ENCODE measurements at regions not wholly inside any gene's neighbourhood (a gene's known extent, or its start where the extent isn't known, plus 50 kb on each side); places are given as distances from the start of the nearest gene placed in this dataset.

DNA sequence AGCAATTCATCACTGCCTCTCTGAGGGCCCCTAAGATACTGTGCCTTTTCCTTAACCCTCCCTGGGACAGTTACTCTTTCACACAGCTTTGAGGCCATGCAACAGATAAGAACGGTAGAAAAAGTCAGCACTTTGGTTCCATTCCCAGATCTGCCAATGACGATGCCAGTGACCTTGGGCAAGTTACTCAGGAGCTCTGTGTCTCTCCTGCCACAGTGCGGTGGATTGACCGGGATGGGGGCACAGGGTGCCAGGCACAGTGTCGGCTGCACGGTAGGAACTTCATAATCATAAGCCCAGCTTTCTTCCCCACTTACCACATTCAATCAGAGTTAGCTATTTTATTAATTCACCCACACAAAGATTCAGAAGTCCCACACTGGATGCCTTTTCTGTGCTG, 1041.8 kb downstream of the TBC1D22A start:
- DNase-seq: no peak
- Mint-ChIP-seq H3K4me3 (no peak overlapping the region), H3K9me3 (no peaks in the 10 kb centered on the region), H3K27me3 (ENCODE audit: low read depth in 2 of 2) (peaks cover 18 to 38% of the 10 kb centered on the region in 2 donors), H3K36me3 (no peaks in the 10 kb centered on the region), H3K4me1 (no peaks in the 10 kb centered on the region), H3K27ac (no peak overlapping the region)
- H3K4me1 ChIP-seq (ENCODE audit: control insufficient read depth, insufficient read depth, low read length): no peaks in the 10 kb centered on the region
- no peaks in the 10 kb centered on the region for H3K27me3 ChIP-seq (ENCODE audit: control insufficient read depth, insufficient read depth, low read length)
- no peaks in the 10 kb centered on the region for H3K36me3 ChIP-seq (ENCODE audit: control insufficient read depth, insufficient read depth, low read length)
- H3K4me3 ChIP-seq (ENCODE audit: low read length): no peak overlapping the region
- intact Hi-C loops (cut with micrococcal nuclease): no loop called here
- TF ChIP-seq, protein P1, sequence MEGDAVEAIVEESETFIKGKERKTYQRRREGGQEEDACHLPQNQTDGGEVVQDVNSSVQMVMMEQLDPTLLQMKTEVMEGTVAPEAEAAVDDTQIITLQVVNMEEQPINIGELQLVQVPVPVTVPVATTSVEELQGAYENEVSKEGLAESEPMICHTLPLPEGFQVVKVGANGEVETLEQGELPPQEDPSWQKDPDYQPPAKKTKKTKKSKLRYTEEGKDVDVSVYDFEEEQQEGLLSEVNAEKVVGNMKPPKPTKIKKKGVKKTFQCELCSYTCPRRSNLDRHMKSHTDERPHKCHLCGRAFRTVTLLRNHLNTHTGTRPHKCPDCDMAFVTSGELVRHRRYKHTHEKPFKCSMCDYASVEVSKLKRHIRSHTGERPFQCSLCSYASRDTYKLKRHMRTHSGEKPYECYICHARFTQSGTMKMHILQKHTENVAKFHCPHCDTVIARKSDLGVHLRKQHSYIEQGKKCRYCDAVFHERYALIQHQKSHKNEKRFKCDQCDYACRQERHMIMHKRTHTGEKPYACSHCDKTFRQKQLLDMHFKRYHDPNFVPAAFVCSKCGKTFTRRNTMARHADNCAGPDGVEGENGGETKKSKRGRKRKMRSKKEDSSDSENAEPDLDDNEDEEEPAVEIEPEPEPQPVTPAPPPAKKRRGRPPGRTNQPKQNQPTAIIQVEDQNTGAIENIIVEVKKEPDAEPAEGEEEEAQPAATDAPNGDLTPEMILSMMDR (IDR thresholded peaks at IDR 0.05): no peak
- 95% methylated on average over 6 of the region's 6 CpGs for WGBS (ENCODE audit: insufficient coverage)
- ATAC-seq: no peak
- no peaks in the 10 kb centered on the region for H3K9me3 ChIP-seq (ENCODE audit: control insufficient read depth, insufficient read depth, low read length)
- no peak overlapping the region for H3K27ac ChIP-seq (ENCODE audit: low read length)

DNA sequence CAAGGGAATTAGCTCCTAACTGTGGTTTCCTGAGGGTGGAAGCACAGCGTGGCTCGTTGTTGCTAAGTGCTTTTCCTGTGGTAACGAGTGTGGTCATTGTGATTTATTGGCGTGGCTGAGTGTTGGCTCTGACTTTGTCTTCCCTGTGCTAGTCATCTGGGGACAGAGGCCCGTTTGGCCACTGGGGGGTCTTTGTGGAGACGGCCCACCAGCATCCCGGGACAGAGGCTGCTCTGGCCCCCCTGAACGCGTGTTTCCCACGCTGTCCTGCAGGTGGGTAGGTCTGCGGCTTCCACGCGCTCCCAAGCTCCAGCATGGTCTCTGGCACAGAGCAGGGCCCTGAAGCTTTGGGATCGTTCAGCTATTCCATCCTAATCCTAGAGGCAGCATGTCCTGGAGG, 1040.0 kb downstream of the TBC1D22A start:
- H3K27me3 ChIP-seq (ENCODE audit: control insufficient read depth, insufficient read depth, low read length): no peaks in the 10 kb centered on the region
- intact Hi-C loops (cut with micrococcal nuclease): no loop called here
- Mint-ChIP-seq H3K9me3 (no peaks in the 10 kb centered on the region), H3K4me1 (no peaks in the 10 kb centered on the region), H3K4me3 (no peak overlapping the region), H3K27me3 (ENCODE audit: low read depth in 2 of 2) (peaks cover 20 to 48% of the 10 kb centered on the region in 2 donors), H3K36me3 (no peaks in the 10 kb centered on the region), H3K27ac (no peak overlapping the region)
- no peaks in the 10 kb centered on the region for H3K4me1 ChIP-seq (ENCODE audit: control insufficient read depth, insufficient read depth, low read length)
- H3K36me3 ChIP-seq (ENCODE audit: control insufficient read depth, insufficient read depth, low read length): no peaks in the 10 kb centered on the region
- no peak for DNase-seq
- TF ChIP-seq, protein P1 (IDR thresholded peaks at IDR 0.05): no peak
- 27% methylated on average over 14 of the region's 14 CpGs for WGBS (ENCODE audit: insufficient coverage)
- H3K4me3 ChIP-seq (ENCODE audit: low read length): no peak overlapping the region
- no peak for ATAC-seq
- no peaks in the 10 kb centered on the region for H3K9me3 ChIP-seq (ENCODE audit: control insufficient read depth, insufficient read depth, low read length)
- no peak overlapping the region for H3K27ac ChIP-seq (ENCODE audit: low read length)

DNA sequence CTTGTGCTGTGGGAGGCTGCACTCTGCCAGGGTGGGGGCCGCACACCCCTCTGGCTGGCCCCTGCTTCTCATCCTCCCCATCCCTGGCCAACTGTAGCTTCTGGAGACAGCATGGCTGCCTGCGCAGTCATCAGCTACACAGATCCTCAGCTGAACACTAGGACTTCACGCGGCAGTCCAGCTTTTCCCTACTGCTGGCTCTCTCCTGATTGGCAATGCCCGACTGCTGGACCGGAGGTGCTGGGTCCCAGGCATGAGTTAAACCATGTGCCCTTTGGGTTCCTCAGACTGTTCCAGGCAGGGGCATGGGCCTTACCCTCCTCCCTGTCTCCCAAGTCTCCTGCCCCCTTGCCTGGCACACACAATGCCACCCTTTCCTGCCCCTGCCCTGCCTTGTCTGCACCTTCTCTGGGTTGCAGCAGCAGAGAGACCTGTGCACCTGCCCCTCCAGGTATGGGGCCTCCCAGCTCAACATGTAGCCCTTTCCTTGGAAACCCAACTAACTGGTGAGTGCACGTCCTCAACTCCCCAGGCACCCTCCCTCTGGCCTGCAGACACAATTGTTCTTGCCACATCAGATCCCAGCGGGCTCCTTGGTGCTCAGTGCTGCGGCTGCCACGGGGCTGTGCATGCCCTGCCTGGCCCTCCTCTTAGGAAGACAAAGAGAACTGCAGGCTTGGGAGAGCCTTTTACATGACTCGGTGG, 1039.2 kb downstream of the TBC1D22A start:
- Mint-ChIP-seq H3K4me3 (no peak overlapping the region), H3K36me3 (no peaks in the 10 kb centered on the region), H3K27me3 (ENCODE audit: low read depth in 2 of 2) (peaks cover 23 to 41% of the 10 kb centered on the region in 2 donors), H3K4me1 (no peaks in the 10 kb centered on the region), H3K9me3 (no peaks in the 10 kb centered on the region), H3K27ac (no peak overlapping the region)
- no peak for ATAC-seq
- TF ChIP-seq, protein P1 (IDR thresholded peaks at IDR 0.05): no peak
- no peaks in the 10 kb centered on the region for H3K9me3 ChIP-seq (ENCODE audit: control insufficient read depth, insufficient read depth, low read length)
- H3K4me3 ChIP-seq (ENCODE audit: low read length): no peak overlapping the region
- H3K36me3 ChIP-seq (ENCODE audit: control insufficient read depth, insufficient read depth, low read length): no peaks in the 10 kb centered on the region
- no peaks in the 10 kb centered on the region for H3K4me1 ChIP-seq (ENCODE audit: control insufficient read depth, insufficient read depth, low read length)
- no peak for DNase-seq
- intact Hi-C loops (cut with micrococcal nuclease): no loop called here
- no peak overlapping the region for H3K27ac ChIP-seq (ENCODE audit: low read length)
- H3K27me3 ChIP-seq (ENCODE audit: control insufficient read depth, insufficient read depth, low read length): no peaks in the 10 kb centered on the region
- WGBS (ENCODE audit: insufficient coverage): 67% methylated on average over 11 of the region's 11 CpGs

DNA sequence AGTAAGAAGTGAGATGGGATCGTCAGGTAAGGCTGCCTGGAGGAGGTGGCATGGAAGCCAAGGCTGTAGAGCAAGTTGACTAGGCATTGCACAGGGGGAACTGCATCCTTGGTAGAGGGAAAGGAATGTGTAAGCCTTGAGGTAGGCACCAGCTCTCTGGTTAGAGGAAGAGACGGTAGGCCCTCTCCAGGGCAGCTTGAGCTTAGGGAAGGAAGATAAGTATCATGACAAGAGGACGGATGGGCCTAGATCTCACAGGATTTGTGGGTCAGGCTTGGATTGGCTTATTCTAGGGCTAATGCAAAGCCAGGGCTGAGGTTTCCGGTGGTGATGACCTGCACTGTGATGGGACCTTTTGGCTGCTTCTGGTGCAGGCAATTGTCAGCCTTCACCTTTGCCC, 1035.8 kb downstream of the TBC1D22A start:
- Histone ChIP-seq H3K9me3 (ENCODE audit: control insufficient read depth, insufficient read depth, low read length) (no peaks in the 10 kb centered on the region), H3K27me3 (ENCODE audit: control insufficient read depth, insufficient read depth, low read length) (no peaks in the 10 kb centered on the region), H3K36me3 (ENCODE audit: control insufficient read depth, insufficient read depth, low read length) (no peaks in the 10 kb centered on the region), H3K4me1 (ENCODE audit: control insufficient read depth, insufficient read depth, low read length) (no peaks in the 10 kb centered on the region), H3K4me3 (ENCODE audit: low read length) (no peak overlapping the region), H3K27ac (ENCODE audit: low read length) (no peak overlapping the region)
- H3K9me3 Mint-ChIP-seq: no peaks in the 10 kb centered on the region
- WGBS (ENCODE audit: insufficient coverage): 89% methylated on average over 4 of the region's 4 CpGs
- H3K27ac Mint-ChIP-seq: no peak overlapping the region
- ATAC-seq: no peak
- DNase-seq: no peak
- H3K4me3 Mint-ChIP-seq: no peak overlapping the region
- TF ChIP-seq, protein P1 (IDR thresholded peaks at IDR 0.05): no peak
- no peaks in the 10 kb centered on the region for H3K36me3 Mint-ChIP-seq
- H3K4me1 Mint-ChIP-seq: no peaks in the 10 kb centered on the region
- peaks cover 18 to 35% of the 10 kb centered on the region in 2 donors for H3K27me3 Mint-ChIP-seq (ENCODE audit: low read depth in 2 of 2)
- intact Hi-C loops (cut with micrococcal nuclease): no loop called here
